CD14-positive monocyte (primary cell): ENCODE measurements at regions not wholly inside any gene's neighbourhood (a gene's known extent, or its start where the extent isn't known, plus 50 kb on each side); places are given as distances from the start of the nearest gene placed in this dataset.

ENCODE experiments used
- DNase-seq, 3 donors: peaks; one replicate each; pipeline ENCODE4 v3.0.0-alpha.2; 2011 to 2022
- H2AFZ ChIP-seq: 2 replicates; pipeline ENCODE4 v1.6.0; 2012; ENCODE audit warnings: mild to moderate bottlenecking, low read depth, low read length, inconsistent platforms; ENCODE audit not compliant: insufficient read depth, poor library complexity, severe bottlenecking
- H3K27ac ChIP-seq, 2 donors: 1 replicate in 1 of 2; 2 replicates in 1 of 2; pipeline ENCODE4 v1.5.1; 2012 to 2013; ENCODE audit warnings: low read length in 2 of 2, control low read depth in 1 of 2, inconsistent platforms in 1 of 2, low read depth in 1 of 2, mild to moderate bottlenecking in 1 of 2
- H3K27me3 ChIP-seq, 2 donors: one replicate each; pipeline versions ENCODE4 v1.6.0 to v1.6.1; 2011 to 2013; ENCODE audit warnings: low read length in 2 of 2; ENCODE audit not compliant: control insufficient read depth in 2 of 2, insufficient read depth in 2 of 2
- H3K36me3 ChIP-seq, 2 donors: replicated peaks in 1 of 2; 1 replicate in 1 of 2; 2 replicates in 1 of 2; pipeline versions ENCODE4 v1.5.1 to v1.6.1; 2012 to 2013; ENCODE audit warnings: low read length in 2 of 2, control low read depth in 1 of 2, inconsistent platforms in 1 of 2, mild to moderate bottlenecking in 1 of 2; ENCODE audit not compliant: insufficient read depth in 2 of 2, control insufficient read depth in 1 of 2
- H3K4me1 ChIP-seq, 2 donors: 1 replicate in 1 of 2; 2 replicates in 1 of 2; pipeline versions ENCODE4 v1.5.1 to v1.6.1; 2012 to 2013; ENCODE audit warnings: low read length in 2 of 2, control low read depth in 1 of 2, inconsistent platforms in 1 of 2, mild to moderate bottlenecking in 1 of 2, moderate library complexity in 1 of 2; ENCODE audit not compliant: insufficient read depth in 2 of 2, control insufficient read depth in 1 of 2
- H3K4me2 ChIP-seq: replicated peaks from 2 replicates; pipeline ENCODE3; 2012; ENCODE audit warnings: low read length, moderate library complexity, mild to moderate bottlenecking; ENCODE audit not compliant: poor library complexity, severe bottlenecking; ENCODE audit errors: extremely low read depth
- H3K4me3 ChIP-seq, 3 experiments: fragments of 200-600 bp in 1 of 3; sonication (generic) in 1 of 3; replicated peaks in 1 of 3; 1 replicate in 2 of 3; 2 replicates in 1 of 3; pipeline ENCODE4 v1.5.1; 2011 to 2013; ENCODE audit warnings: low read length in 3 of 3, mild to moderate bottlenecking in 3 of 3, control low read depth in 2 of 3, low read depth in 2 of 3, inconsistent platforms in 1 of 3, moderate library complexity in 1 of 3
- H3K79me2 ChIP-seq: 2 replicates; pipeline ENCODE4 v1.6.0; 2012; ENCODE audit warnings: mild to moderate bottlenecking, control low read depth, inconsistent platforms, low read length, moderate library complexity; ENCODE audit not compliant: insufficient read depth
- H3K9ac ChIP-seq: 2 replicates; pipeline ENCODE4 v1.6.0; 2017; ENCODE audit warnings: low read length, mild to moderate bottlenecking; ENCODE audit not compliant: insufficient read depth, poor library complexity, severe bottlenecking
- H3K9me3 ChIP-seq, 2 donors: replicated peaks in 1 of 2; 1 replicate in 1 of 2; 2 replicates in 1 of 2; pipeline versions ENCODE4 v1.5.1 to v1.6.1; 2012 to 2013; ENCODE audit warnings: low read length in 2 of 2, control low read depth in 1 of 2; ENCODE audit not compliant: control insufficient read depth in 1 of 2, insufficient read depth in 1 of 2
- H4K20me1 ChIP-seq: 2 replicates; pipeline ENCODE4 v1.6.0; 2012; ENCODE audit warnings: mild to moderate bottlenecking, low read length, control low read depth, moderate library complexity; ENCODE audit not compliant: insufficient read depth
- H3K27ac Mint-ChIP-seq, 7 donors: one replicate each; pipeline ENCODE4 v1.8.0; 2020; ENCODE audit warnings: mild to moderate bottlenecking in 7 of 7, mixed read lengths in 7 of 7, moderate library complexity in 6 of 7, inconsistent platforms in 2 of 7
- H3K27me3 Mint-ChIP-seq, 3 donors: one replicate each; pipeline ENCODE4 v1.8.0; 2021 to 2022; ENCODE audit warnings: low read depth in 3 of 3, mild to moderate bottlenecking in 3 of 3, mixed read lengths in 3 of 3, moderate library complexity in 3 of 3, inconsistent platforms in 1 of 3
- H3K36me3 Mint-ChIP-seq, 2 donors: one replicate each; pipeline ENCODE4 v1.8.0; 2020; ENCODE audit warnings: mixed read lengths in 2 of 2, inconsistent platforms in 1 of 2, mild to moderate bottlenecking in 1 of 2
- H3K4me1 Mint-ChIP-seq: one replicate; pipeline ENCODE4 v1.8.0; 2020; ENCODE audit warnings: mild to moderate bottlenecking, mixed read lengths
- H3K4me3 Mint-ChIP-seq, 2 donors: one replicate each; pipeline ENCODE4 v1.8.0; 2020; ENCODE audit warnings: mild to moderate bottlenecking in 2 of 2, mixed read lengths in 2 of 2, moderate library complexity in 1 of 2
- H3K9me3 Mint-ChIP-seq, 7 donors: one replicate each; pipeline ENCODE4 v1.8.0; 2020 to 2022; ENCODE audit warnings: mixed read lengths in 7 of 7, mild to moderate bottlenecking in 6 of 7, moderate library complexity in 6 of 7, inconsistent platforms in 2 of 7
- WGBS: methylation state at CpG from one replicate; pipeline ENCODE4 v1.1.5; 2013; ENCODE audit warnings: missing lambda C conversion rate; ENCODE audit not compliant: insufficient coverage; 5-methylcytosine and 5-hydroxymethylcytosine counted together
- intact Hi-C, 2 donors: fragments of 100-400 bp; cut with micrococcal nuclease; formaldehyde crosslinking; loops; one replicate each; pipeline versions ENCODE4 v1.15.0 to v1.15.1; 2023
- TF ChIP-seq, protein P1 (sequence below): fragments of 200-600 bp; IDR thresholded peaks from one replicate; pipeline ENCODE4 v1.8.0; 2022; ENCODE audit warnings: antibody characterized with exemption, mild to moderate bottlenecking

DNA sequence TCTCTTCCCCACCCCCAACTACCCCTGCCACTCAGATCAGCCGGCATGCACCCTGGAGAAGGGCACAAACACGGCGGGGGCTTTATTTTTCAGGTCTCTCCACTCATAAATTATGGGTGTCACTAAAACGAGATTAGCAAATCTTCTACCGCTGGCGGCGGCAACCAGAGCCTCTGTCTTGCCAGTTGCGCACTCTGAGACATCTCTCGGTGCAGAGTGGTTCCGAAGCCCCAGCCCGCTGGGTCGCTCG is 125.3 kb upstream of the C11orf58 start:
- WGBS: 1% methylated on average over 13 of the region's 13 CpGs
- Histone ChIP-seq H2AFZ (peak overlapping the region; percentile 61), H4K20me1 (no peaks in the 10 kb centered on the region), H3K79me2 (no peaks in the 10 kb centered on the region), H3K4me3 (peak overlapping the region in 1 of 3 experiments; percentile 54), H3K4me1 (peaks cover 11% of the 10 kb centered on the region in 2 donors), H3K27me3 (peaks cover 81 to 93% of the 10 kb centered on the region in 2 donors), H3K9me3 (peaks cover 2 to 49% of the 10 kb centered on the region in 2 donors), H3K9ac (no peak overlapping the region), H3K4me2 (peak overlapping the region; percentile 65), H3K36me3 (no peaks in the 10 kb centered on the region), H3K27ac (no peak overlapping the region)
- intact Hi-C loops: loop anchor here (5.0 to 10.0 kb wide), 2 partner anchors 838 to 961 kb away; no protein-coding TSS in a partner anchor
- H3K4me1 Mint-ChIP-seq: peaks cover 19% of the 10 kb centered on the region
- peaks cover 0 to 18% (median 3%) of the 10 kb centered on the region in 7 donors for H3K9me3 Mint-ChIP-seq
- no peak for DNase-seq
- TF ChIP-seq, protein P1, sequence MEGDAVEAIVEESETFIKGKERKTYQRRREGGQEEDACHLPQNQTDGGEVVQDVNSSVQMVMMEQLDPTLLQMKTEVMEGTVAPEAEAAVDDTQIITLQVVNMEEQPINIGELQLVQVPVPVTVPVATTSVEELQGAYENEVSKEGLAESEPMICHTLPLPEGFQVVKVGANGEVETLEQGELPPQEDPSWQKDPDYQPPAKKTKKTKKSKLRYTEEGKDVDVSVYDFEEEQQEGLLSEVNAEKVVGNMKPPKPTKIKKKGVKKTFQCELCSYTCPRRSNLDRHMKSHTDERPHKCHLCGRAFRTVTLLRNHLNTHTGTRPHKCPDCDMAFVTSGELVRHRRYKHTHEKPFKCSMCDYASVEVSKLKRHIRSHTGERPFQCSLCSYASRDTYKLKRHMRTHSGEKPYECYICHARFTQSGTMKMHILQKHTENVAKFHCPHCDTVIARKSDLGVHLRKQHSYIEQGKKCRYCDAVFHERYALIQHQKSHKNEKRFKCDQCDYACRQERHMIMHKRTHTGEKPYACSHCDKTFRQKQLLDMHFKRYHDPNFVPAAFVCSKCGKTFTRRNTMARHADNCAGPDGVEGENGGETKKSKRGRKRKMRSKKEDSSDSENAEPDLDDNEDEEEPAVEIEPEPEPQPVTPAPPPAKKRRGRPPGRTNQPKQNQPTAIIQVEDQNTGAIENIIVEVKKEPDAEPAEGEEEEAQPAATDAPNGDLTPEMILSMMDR: no peak
- no peak overlapping the region for H3K27ac Mint-ChIP-seq
- peaks cover 8 to 22% (median 19%) of the 10 kb centered on the region in 3 donors for H3K27me3 Mint-ChIP-seq
- peak overlapping the region; percentile 69 to 91 for H3K4me3 Mint-ChIP-seq
- H3K36me3 Mint-ChIP-seq: peaks cover 4% of the 10 kb centered on the region in 2 donors

DNA sequence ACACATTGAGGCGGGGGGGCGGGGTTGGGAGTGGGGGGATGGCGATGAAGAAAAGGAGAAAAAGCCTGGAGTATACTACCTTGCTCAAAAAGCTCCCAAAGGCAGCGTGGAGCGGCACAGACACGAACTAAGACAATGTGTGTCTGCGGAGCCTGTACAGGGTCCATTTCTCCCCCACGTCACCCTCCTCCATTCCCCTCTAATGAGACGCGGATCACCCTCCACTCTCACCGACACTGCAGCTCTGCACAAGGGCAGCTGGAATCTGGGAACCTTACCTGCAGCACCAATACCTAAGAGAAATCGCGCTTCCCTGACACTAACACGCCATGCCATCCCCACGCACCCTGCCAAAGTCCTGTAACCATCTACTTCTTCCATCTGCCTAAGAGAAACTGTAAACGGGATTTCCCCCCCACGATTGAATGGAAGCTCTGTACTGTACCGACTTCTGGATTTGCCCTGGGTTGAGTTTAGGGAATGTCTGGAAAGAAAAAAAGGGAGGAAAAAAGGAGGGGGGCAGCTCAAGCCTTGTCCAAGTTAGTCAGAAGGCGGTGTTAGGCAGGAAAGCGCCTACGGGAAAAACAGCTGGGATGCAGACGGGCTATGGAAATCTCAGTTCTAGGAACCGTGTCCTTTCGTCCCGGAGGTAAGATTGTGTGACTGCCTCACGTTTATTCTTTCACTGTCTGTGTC is 125.7 kb upstream of the C11orf58 start:
- TF ChIP-seq, protein P1: no peak

More for the DNA sequence above, 125.7 kb upstream of the C11orf58 start:
- peaks cover 2 to 54% of the 10 kb centered on the region in 2 donors for H3K9me3 ChIP-seq
- Mint-ChIP-seq H3K4me3 (peak overlapping the region in 1 of 2 donors; percentile 91), H3K27me3 (peaks cover 8 to 22% (median 19%) of the 10 kb centered on the region in 3 donors), H3K4me1 (peaks cover 19% of the 10 kb centered on the region), H3K9me3 (peaks cover 0 to 18% (median 3%) of the 10 kb centered on the region in 7 donors), H3K27ac (no peak overlapping the region), H3K36me3 (peaks cover 4% of the 10 kb centered on the region in 2 donors)
- H4K20me1 ChIP-seq: no peaks in the 10 kb centered on the region
- H3K4me1 ChIP-seq: peaks cover 11% of the 10 kb centered on the region in 2 donors
- peaks cover 86 to 94% of the 10 kb centered on the region in 2 donors for H3K27me3 ChIP-seq
- WGBS: 9% methylated on average over 18 of the region's 26 CpGs
- no peaks in the 10 kb centered on the region for H3K79me2 ChIP-seq
- peak overlapping the region in 1 of 3 experiments; percentile 54 for H3K4me3 ChIP-seq
- H3K4me2 ChIP-seq: peak overlapping the region; percentile 65
- H3K9ac ChIP-seq: no peak overlapping the region
- H2AFZ ChIP-seq: peak overlapping the region; percentile 61
- DNase-seq: no peak
- no peaks in the 10 kb centered on the region for H3K36me3 ChIP-seq
- intact Hi-C loops: loop anchor here (5.0 to 10.0 kb wide), 2 partner anchors 838 to 960 kb away; no protein-coding TSS in a partner anchor
- H3K27ac ChIP-seq: no peak overlapping the region
